ENCODE measurements at regions not wholly inside any gene's neighbourhood (a gene's known extent, or its start where the extent isn't known, plus 50 kb on each side); places are given as distances from the start of the nearest gene placed in this dataset.

DNA sequence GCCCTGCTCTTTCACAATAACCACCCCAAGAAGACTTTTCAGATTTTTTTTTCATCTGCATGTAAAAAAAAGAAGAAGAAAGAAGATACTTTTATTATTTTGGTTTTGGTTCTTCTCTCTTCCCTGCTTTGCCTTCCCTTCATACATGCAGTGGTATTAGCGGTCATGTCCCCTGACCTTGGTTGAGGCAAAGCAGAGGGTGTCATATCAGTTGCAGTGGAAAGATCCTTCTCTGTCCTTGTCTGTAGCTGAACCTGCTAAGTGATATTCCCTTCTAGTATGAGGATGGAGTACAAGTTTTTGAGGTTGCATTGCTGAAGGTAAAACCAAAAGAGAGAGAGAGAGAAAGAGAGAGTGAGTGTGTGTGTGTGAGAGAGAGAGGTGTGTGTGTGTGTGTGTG, 345.7 kb downstream of the UTRN start:
- H3K23me2 ChIP-seq (ENCODE audit: insufficient read length, low read depth, low read length, poor library complexity, severe bottlenecking) = no peaks in the 10 kb centered on the region
- WGBS (ENCODE audit: extremely low coverage, insufficient read length, low lambda C conversion rate) = no CpG with 5 or more reads among the region's 1 CpG
- no peak overlapping the region for H3K14ac ChIP-seq (ENCODE audit: insufficient read depth, low read length)
- no peak overlapping the region for H2BK20ac ChIP-seq (ENCODE audit: low read depth, low read length, poor library complexity, severe bottlenecking)
- H3K4ac ChIP-seq (ENCODE audit: low read depth, low read length) = no peak overlapping the region
- H2BK12ac ChIP-seq (ENCODE audit: insufficient read length, low read depth, low read length) = no peak overlapping the region
- H3K79me1 ChIP-seq (ENCODE audit: insufficient read depth, low read depth, low read length, poor library complexity, severe bottlenecking) = no peaks in the 10 kb centered on the region
- no peak overlapping the region for H2BK15ac ChIP-seq (ENCODE audit: low read depth, low read length)
- no peak overlapping the region for H3K9ac ChIP-seq (ENCODE audit: extremely low read depth, insufficient read length, low read length)
- Mint-ChIP-seq H3K27ac (peak overlapping the region in 2 of 3 experiments; percentile 4 to 39; a peak in 3 of 7 replicates), H3K36me3 (ENCODE audit: insufficient read depth in 1 of 3, low read depth in 3 of 3) (peaks cover 0 to 4% (median 4%) of the 10 kb centered on the region in 3 experiments; a peak in 3 of 7 replicates), H3K4me3 (no peak overlapping the region), H3K9me3 (no peaks in the 10 kb centered on the region), H3K4me1 (peaks cover 21 to 25% of the 10 kb centered on the region in 2 experiments), H3K27me3 (ENCODE audit: low read depth) (no peaks in the 10 kb centered on the region)
- H2BK120ac ChIP-seq (ENCODE audit: low read depth, low read length, poor library complexity, severe bottlenecking) = no peak overlapping the region
- no peak overlapping the region for H3K18ac ChIP-seq (ENCODE audit: insufficient read length, low read depth, low read length)
- DNase-seq = no peak
- no peak overlapping the region for H4K5ac ChIP-seq (ENCODE audit: insufficient read length, low read depth, low read length)
- H3K27me3 ChIP-seq (ENCODE audit: insufficient read depth, low read length) = no peaks in the 10 kb centered on the region
- no peaks in the 10 kb centered on the region for H3K9me3 ChIP-seq (ENCODE audit: control insufficient read depth, low read depth, low read length)
- H3K4me1 ChIP-seq (ENCODE audit: insufficient read depth, low read length) = no peaks in the 10 kb centered on the region; the same call in 1 of the 2 replicates
- H4K20me1 ChIP-seq (ENCODE audit: control insufficient read depth, insufficient read depth, insufficient read length) = no peaks in the 10 kb centered on the region
- H2AK5ac ChIP-seq (ENCODE audit: insufficient read length, low read length) = no peak overlapping the region
- H3T11ph ChIP-seq (ENCODE audit: low read length) = no peak overlapping the region
- H3K79me2 ChIP-seq (ENCODE audit: insufficient read depth, low read length) = no peaks in the 10 kb centered on the region
- H3K27ac ChIP-seq (ENCODE audit: insufficient read length, low read depth, low read length) = no peak overlapping the region
- TF ChIP-seq, protein P1, sequence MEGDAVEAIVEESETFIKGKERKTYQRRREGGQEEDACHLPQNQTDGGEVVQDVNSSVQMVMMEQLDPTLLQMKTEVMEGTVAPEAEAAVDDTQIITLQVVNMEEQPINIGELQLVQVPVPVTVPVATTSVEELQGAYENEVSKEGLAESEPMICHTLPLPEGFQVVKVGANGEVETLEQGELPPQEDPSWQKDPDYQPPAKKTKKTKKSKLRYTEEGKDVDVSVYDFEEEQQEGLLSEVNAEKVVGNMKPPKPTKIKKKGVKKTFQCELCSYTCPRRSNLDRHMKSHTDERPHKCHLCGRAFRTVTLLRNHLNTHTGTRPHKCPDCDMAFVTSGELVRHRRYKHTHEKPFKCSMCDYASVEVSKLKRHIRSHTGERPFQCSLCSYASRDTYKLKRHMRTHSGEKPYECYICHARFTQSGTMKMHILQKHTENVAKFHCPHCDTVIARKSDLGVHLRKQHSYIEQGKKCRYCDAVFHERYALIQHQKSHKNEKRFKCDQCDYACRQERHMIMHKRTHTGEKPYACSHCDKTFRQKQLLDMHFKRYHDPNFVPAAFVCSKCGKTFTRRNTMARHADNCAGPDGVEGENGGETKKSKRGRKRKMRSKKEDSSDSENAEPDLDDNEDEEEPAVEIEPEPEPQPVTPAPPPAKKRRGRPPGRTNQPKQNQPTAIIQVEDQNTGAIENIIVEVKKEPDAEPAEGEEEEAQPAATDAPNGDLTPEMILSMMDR (conservative IDR thresholded peaks at IDR 0.05) = no peak
- H3K23ac ChIP-seq (ENCODE audit: insufficient read length, low read depth, low read length) = no peak overlapping the region
- no peak overlapping the region for H4K8ac ChIP-seq (replicated peaks; ENCODE audit: insufficient read length, low read depth, low read length)
- no peak overlapping the region for H4K91ac ChIP-seq (ENCODE audit: insufficient read length, low read depth, low read length)
- no peak overlapping the region for H3K4me2 ChIP-seq (ENCODE audit: insufficient read depth, insufficient read length, low read length)
- no peak overlapping the region for H2BK5ac ChIP-seq (ENCODE audit: insufficient read length, low read length)
- H2AFZ ChIP-seq (ENCODE audit: low read length) = no peak overlapping the region
- H3K56ac ChIP-seq (ENCODE audit: insufficient read length, low read depth, low read length) = no peak overlapping the region

All from H9 (cell line).